SK-N-SH treated with all-trans-retinoic acid at 6 μM for 48 hours (cell line): ENCODE measurements at regions not wholly inside any gene's neighbourhood (a gene's known extent, or its start where the extent isn't known, plus 50 kb on each side); places are given as distances from the start of the nearest gene placed in this dataset.

Source experiments
- ATAC-seq: fragments of 200-7000 bp; cut with Tn5 transposase; 3 replicates; pipeline ENCODE4 v1.9.1; 2020; ENCODE audit warnings: mild to moderate bottlenecking, moderate library complexity
- ARNTL ChIP-seq: fragments of 450-650 bp; formaldehyde crosslinking; IDR thresholded peaks from 2 replicates; pipeline ENCODE4 v1.5.0; 2020; ENCODE audit warnings: low read depth, mild to moderate bottlenecking, moderate library complexity, borderline replicate concordance
- BACH2 ChIP-seq: fragments of 250-450 bp; sonication (Bioruptor Pico); IDR thresholded peaks from 2 replicates; pipeline ENCODE4 v1.9.0; 2021; ENCODE audit warnings: mild to moderate bottlenecking, borderline replicate concordance
- CSRNP3 ChIP-seq: fragments of 250-450 bp; sonication (Bioruptor Pico); IDR thresholded peaks from 2 replicates; pipeline ENCODE4 v1.5.1; 2021; ENCODE audit warnings: mild to moderate bottlenecking, moderate library complexity
- ESRRG ChIP-seq: fragments of 250-450 bp; sonication (Bioruptor Pico); IDR thresholded peaks from 2 replicates; pipeline ENCODE4 v1.6.1; 2021; ENCODE audit warnings: mild to moderate bottlenecking
- GLIS3 ChIP-seq: fragments of 250-450 bp; sonication (Bioruptor Pico); IDR thresholded peaks from 2 replicates; pipeline ENCODE4 v1.5.0; 2020; ENCODE audit warnings: mild to moderate bottlenecking, moderate library complexity
- ISL1 ChIP-seq: fragments of 250-450 bp; sonication (Bioruptor Pico); IDR thresholded peaks from 2 replicates; pipeline ENCODE4 v2.1.2; 2022; ENCODE audit warnings: mild to moderate bottlenecking, moderate library complexity
- OSR1 ChIP-seq: fragments of 250-450 bp; sonication (Bioruptor Pico); IDR thresholded peaks from 2 replicates; pipeline ENCODE4 v1.8.0; 2022; ENCODE audit warnings: moderate library complexity, mild to moderate bottlenecking, inconsistent platforms
- POU6F1 ChIP-seq: fragments of 250-450 bp; sonication (Bioruptor Pico); IDR thresholded peaks from 2 replicates; pipeline ENCODE4 v1.8.0; 2021; ENCODE audit warnings: low read depth, mild to moderate bottlenecking, moderate library complexity, borderline replicate concordance
- PPARA ChIP-seq: fragments of 250-450 bp; sonication (Bioruptor Pico); IDR thresholded peaks from 2 replicates; pipeline ENCODE4 v1.5.0; 2020; ENCODE audit warnings: mild to moderate bottlenecking, borderline replicate concordance
- RARB ChIP-seq: fragments of 250-450 bp; sonication (Bioruptor Pico); IDR thresholded peaks from 2 replicates; pipeline ENCODE4 v1.8.0; 2021; ENCODE audit warnings: mild to moderate bottlenecking, moderate library complexity
- SNAI2 ChIP-seq: fragments of 250-450 bp; sonication (Bioruptor Pico); IDR thresholded peaks from 2 replicates; pipeline ENCODE4 v1.5.0; 2020; ENCODE audit warnings: mild to moderate bottlenecking, moderate library complexity
- TCF4 ChIP-seq: fragments of 250-450 bp; sonication (Bioruptor Pico); IDR thresholded peaks from 2 replicates; pipeline ENCODE4 v1.8.0; 2021; ENCODE audit warnings: mild to moderate bottlenecking, moderate library complexity, borderline replicate concordance
- TOX ChIP-seq: fragments of 250-450 bp; sonication (Bioruptor Pico); IDR thresholded peaks from 2 replicates; pipeline ENCODE4 v1.8.0; 2021; ENCODE audit warnings: mild to moderate bottlenecking, moderate library complexity, borderline replicate concordance
- ZC3H10 ChIP-seq: fragments of 250-450 bp; sonication (Bioruptor Pico); IDR thresholded peaks from 2 replicates; pipeline ENCODE4 v1.5.1; 2021; ENCODE audit warnings: mild to moderate bottlenecking, moderate library complexity
- ZFP3 ChIP-seq: fragments of 250-450 bp; sonication (Bioruptor Pico); IDR thresholded peaks from 2 replicates; pipeline ENCODE4 v1.5.0; 2020; ENCODE audit warnings: mild to moderate bottlenecking, moderate library complexity
- ZFP30 ChIP-seq: fragments of 450-650 bp; formaldehyde crosslinking; IDR thresholded peaks from 2 replicates; pipeline ENCODE4 v1.5.0; 2022; ENCODE audit warnings: mild to moderate bottlenecking, moderate library complexity
- ZNF565 ChIP-seq: fragments of 450-650 bp; formaldehyde crosslinking; conservative IDR thresholded peaks from 2 replicates; pipeline ENCODE4 v1.5.0; 2020; ENCODE audit warnings: low read depth, mild to moderate bottlenecking, moderate library complexity
- ZNF70 ChIP-seq: fragments of 450-650 bp; formaldehyde crosslinking; IDR thresholded peaks from 2 replicates; pipeline ENCODE4 v1.5.0; 2020; ENCODE audit warnings: mild to moderate bottlenecking, moderate library complexity
- TF ChIP-seq, protein P1 (sequence below): fragments of 250-450 bp; sonication (Bioruptor Pico); IDR thresholded peaks from 2 replicates; pipeline ENCODE4 v1.5.0; 2020; ENCODE audit warnings: mild to moderate bottlenecking, moderate library complexity
- TF ChIP-seq, protein P2 (sequence below): fragments of 250-450 bp; sonication (Bioruptor Pico); IDR thresholded peaks from 2 replicates; pipeline ENCODE4 v1.8.0; 2020; ENCODE audit warnings: mild to moderate bottlenecking, moderate library complexity, borderline replicate concordance
- TF ChIP-seq, protein P3 (sequence below): fragments of 250-450 bp; sonication (Bioruptor Pico); IDR thresholded peaks from 2 replicates; pipeline ENCODE4 v1.5.1; 2020; ENCODE audit warnings: low read depth, mild to moderate bottlenecking, moderate library complexity

- TF ChIP-seq, protein P1, sequence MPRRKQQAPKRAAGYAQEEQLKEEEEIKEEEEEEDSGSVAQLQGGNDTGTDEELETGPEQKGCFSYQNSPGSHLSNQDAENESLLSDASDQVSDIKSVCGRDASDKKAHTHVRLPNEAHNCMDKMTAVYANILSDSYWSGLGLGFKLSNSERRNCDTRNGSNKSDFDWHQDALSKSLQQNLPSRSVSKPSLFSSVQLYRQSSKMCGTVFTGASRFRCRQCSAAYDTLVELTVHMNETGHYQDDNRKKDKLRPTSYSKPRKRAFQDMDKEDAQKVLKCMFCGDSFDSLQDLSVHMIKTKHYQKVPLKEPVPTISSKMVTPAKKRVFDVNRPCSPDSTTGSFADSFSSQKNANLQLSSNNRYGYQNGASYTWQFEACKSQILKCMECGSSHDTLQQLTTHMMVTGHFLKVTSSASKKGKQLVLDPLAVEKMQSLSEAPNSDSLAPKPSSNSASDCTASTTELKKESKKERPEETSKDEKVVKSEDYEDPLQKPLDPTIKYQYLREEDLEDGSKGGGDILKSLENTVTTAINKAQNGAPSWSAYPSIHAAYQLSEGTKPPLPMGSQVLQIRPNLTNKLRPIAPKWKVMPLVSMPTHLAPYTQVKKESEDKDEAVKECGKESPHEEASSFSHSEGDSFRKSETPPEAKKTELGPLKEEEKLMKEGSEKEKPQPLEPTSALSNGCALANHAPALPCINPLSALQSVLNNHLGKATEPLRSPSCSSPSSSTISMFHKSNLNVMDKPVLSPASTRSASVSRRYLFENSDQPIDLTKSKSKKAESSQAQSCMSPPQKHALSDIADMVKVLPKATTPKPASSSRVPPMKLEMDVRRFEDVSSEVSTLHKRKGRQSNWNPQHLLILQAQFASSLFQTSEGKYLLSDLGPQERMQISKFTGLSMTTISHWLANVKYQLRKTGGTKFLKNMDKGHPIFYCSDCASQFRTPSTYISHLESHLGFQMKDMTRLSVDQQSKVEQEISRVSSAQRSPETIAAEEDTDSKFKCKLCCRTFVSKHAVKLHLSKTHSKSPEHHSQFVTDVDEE (CRISPR knock-in tag): no peak
- TF ChIP-seq ESRRG (CRISPR knock-in tag) (no peak), ZFP30 (CRISPR knock-in tag) (no peak), PPARA (no peak), ZFP3 (CRISPR knock-in tag) (no peak), ZNF70 (no peak)
- TF ChIP-seq, all 23 proteins: peak for 0
Measured at GRCh38 chr6:9979996-9980395, 434.9 kb downstream of the TFAP2A start (continued).

DNA sequence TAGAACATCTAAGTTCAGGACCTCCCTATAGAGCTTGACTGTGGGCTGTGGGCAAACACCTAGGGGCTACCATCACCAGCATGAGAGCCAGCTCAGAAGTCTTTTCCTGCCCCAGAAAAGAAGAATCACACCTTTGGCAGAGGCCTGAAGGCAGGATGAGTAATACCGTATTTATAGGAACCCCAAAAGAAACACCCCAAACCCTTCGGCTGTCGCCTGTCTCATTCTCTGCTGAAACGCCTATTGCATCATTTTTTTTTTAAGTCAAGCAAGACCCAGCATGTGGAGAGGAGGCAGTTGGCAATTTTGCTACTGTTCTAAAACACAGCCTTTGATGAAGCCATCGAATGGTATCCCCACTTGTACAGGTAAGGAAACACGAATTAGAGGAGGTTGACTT lies 436.4 kb downstream of the TFAP2A start:
- ATAC-seq: no peak
- TF ChIP-seq ISL1 (CRISPR knock-in tag): no peak
- TF ChIP-seq OSR1 (CRISPR knock-in tag): no peak

GRCh38 chr6:9977411-9977810 lies 437.5 kb downstream of the TFAP2A start:
- TF ChIP-seq ESRRG (CRISPR knock-in tag) (no peak), OSR1 (CRISPR knock-in tag) (no peak), TCF4 (CRISPR knock-in tag) (no peak), TOX (CRISPR knock-in tag) (no peak), ARNTL (CRISPR knock-in tag) (no peak), SNAI2 (CRISPR knock-in tag) (no peak), ZC3H10 (CRISPR knock-in tag) (no peak), ZNF70 (no peak), ZFP30 (CRISPR knock-in tag) (no peak), CSRNP3 (CRISPR knock-in tag) (no peak), ZFP3 (CRISPR knock-in tag) (no peak), POU6F1 (CRISPR knock-in tag) (no peak), PPARA (no peak), ISL1 (CRISPR knock-in tag) (no peak), GLIS3 (no peak), ZNF565 (CRISPR knock-in tag) (no peak), BACH2 (CRISPR knock-in tag) (no peak)
- TF ChIP-seq, protein P1 (CRISPR knock-in tag): no peak
- no peak for ATAC-seq

DNA sequence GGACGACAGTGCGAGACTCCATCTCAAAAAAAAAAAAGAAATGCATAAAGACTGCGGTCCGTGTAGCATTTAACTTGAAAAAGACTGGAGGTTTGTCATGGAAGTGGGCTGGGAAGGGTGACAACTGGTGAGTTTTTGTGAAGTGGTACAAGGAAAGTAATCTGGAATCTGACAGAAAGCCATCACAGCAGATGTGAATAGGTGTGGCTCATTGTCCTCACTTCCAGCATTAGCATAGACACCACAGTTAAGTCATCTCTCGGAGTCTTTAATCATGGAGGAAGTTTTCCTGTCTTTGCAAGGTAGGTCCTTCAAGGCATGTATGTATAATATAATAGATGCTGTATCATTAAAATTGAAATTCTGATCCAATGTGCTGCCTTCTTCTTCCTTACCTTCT lies 453.2 kb downstream of the TFAP2A start:
- no peak for ATAC-seq
- TF ChIP-seq ZC3H10 (CRISPR knock-in tag): no peak
- no peak for TF ChIP-seq OSR1 (CRISPR knock-in tag)
- TF ChIP-seq, protein P2, sequence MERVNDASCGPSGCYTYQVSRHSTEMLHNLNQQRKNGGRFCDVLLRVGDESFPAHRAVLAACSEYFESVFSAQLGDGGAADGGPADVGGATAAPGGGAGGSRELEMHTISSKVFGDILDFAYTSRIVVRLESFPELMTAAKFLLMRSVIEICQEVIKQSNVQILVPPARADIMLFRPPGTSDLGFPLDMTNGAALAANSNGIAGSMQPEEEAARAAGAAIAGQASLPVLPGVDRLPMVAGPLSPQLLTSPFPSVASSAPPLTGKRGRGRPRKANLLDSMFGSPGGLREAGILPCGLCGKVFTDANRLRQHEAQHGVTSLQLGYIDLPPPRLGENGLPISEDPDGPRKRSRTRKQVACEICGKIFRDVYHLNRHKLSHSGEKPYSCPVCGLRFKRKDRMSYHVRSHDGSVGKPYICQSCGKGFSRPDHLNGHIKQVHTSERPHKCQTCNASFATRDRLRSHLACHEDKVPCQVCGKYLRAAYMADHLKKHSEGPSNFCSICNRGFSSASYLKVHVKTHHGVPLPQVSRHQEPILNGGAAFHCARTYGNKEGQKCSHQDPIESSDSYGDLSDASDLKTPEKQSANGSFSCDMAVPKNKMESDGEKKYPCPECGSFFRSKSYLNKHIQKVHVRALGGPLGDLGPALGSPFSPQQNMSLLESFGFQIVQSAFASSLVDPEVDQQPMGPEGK (CRISPR knock-in tag): no peak
- no peak for TF ChIP-seq ISL1 (CRISPR knock-in tag)
- TF ChIP-seq ARNTL (CRISPR knock-in tag): no peak
- no peak for TF ChIP-seq ZFP3 (CRISPR knock-in tag)
- TF ChIP-seq, protein P3, sequence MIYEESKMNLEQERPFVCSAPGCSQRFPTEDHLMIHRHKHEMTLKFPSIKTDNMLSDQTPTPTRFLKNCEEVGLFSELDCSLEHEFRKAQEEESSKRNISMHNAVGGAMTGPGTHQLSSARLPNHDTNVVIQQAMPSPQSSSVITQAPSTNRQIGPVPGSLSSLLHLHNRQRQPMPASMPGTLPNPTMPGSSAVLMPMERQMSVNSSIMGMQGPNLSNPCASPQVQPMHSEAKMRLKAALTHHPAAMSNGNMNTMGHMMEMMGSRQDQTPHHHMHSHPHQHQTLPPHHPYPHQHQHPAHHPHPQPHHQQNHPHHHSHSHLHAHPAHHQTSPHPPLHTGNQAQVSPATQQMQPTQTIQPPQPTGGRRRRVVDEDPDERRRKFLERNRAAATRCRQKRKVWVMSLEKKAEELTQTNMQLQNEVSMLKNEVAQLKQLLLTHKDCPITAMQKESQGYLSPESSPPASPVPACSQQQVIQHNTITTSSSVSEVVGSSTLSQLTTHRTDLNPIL (CRISPR knock-in tag): no peak
- no peak for TF ChIP-seq PPARA
- TF ChIP-seq RARB: no peak
- TF ChIP-seq SNAI2 (CRISPR knock-in tag): no peak
- TF ChIP-seq TOX (CRISPR knock-in tag): no peak
